Neural progenitor cell (in vitro differentiated cells): ENCODE measurements at regions not wholly inside any gene's neighbourhood (a gene's known extent, or its start where the extent isn't known, plus 50 kb on each side); places are given as distances from the start of the nearest gene placed in this dataset.

Experiments used
- DNase-seq: peaks from one replicate; pipeline ENCODE4 v3.0.0-alpha.2; 2016; ENCODE audit warnings: low spot score
- H2AFZ ChIP-seq: fragments of 200-600 bp; sonication (generic); replicated peaks from 2 replicates; pipeline ENCODE4 v1.6.1; 2016; ENCODE audit warnings: antibody characterized with exemption
- H3F3A ChIP-seq: fragments of 200-600 bp; sonication (generic); 2 replicates; pipeline ENCODE4 v1.6.1; 2016; ENCODE audit warnings: antibody characterized with exemption, low read depth
- H3K27ac ChIP-seq: fragments of 200-600 bp; sonication (generic); 2 replicates; pipeline ENCODE4 v1.5.1; 2016; ENCODE audit warnings: mild to moderate bottlenecking
- H3K27me3 ChIP-seq: fragments of 200-600 bp; sonication (generic); 2 replicates; pipeline ENCODE4 v1.6.1; 2016; ENCODE audit warnings: mild to moderate bottlenecking, moderate library complexity
- H3K36me3 ChIP-seq: fragments of 200-600 bp; sonication (generic); 2 replicates; pipeline ENCODE4 v1.5.1; 2016
- H3K4me1 ChIP-seq: fragments of 200-600 bp; sonication (generic); 2 replicates; pipeline ENCODE4 v1.6.1; 2016; ENCODE audit warnings: mixed run types
- H3K4me2 ChIP-seq: fragments of 200-600 bp; sonication (generic); 2 replicates; pipeline ENCODE4 v1.6.1; 2016
- H3K4me3 ChIP-seq: fragments of 200-600 bp; sonication (generic); 2 replicates; pipeline ENCODE4 v1.5.1; 2016
- H3K79me2 ChIP-seq: fragments of 200-600 bp; sonication (generic); 2 replicates; pipeline ENCODE4 v1.6.1; 2016; ENCODE audit warnings: low read depth
- H3K9ac ChIP-seq: fragments of 200-600 bp; sonication (generic); 2 replicates; pipeline ENCODE4 v1.6.1; 2016
- H3K9me3 ChIP-seq: fragments of 200-600 bp; sonication (generic); 2 replicates; pipeline ENCODE4 v1.5.1; 2016; ENCODE audit warnings: low read depth
- H4K20me1 ChIP-seq: fragments of 200-600 bp; sonication (generic); 2 replicates; pipeline ENCODE4 v1.6.1; 2016; ENCODE audit warnings: low read depth
- H3K27ac Mint-ChIP-seq: 3 replicates; pipeline ENCODE4 v1.8.0; 2021; ENCODE audit warnings: mixed read lengths
- H3K27me3 Mint-ChIP-seq: 2 replicates; pipeline ENCODE4 v1.8.0; 2022; ENCODE audit warnings: low read depth, mild to moderate bottlenecking, inconsistent platforms, moderate library complexity, mixed read lengths; ENCODE audit not compliant: insufficient read depth
- H3K36me3 Mint-ChIP-seq: 3 replicates; pipeline ENCODE4 v1.8.0; 2021; ENCODE audit warnings: mixed read lengths
- H3K4me1 Mint-ChIP-seq: 3 replicates; pipeline ENCODE4 v1.8.0; 2021; ENCODE audit warnings: mixed read lengths
- H3K4me3 Mint-ChIP-seq: 3 replicates; pipeline ENCODE4 v1.8.0; 2021; ENCODE audit warnings: mild to moderate bottlenecking, moderate library complexity, mixed read lengths
- H3K9me3 Mint-ChIP-seq: 3 replicates; pipeline ENCODE4 v1.8.0; 2020; ENCODE audit warnings: mixed read lengths
- EZH2 ChIP-seq: fragments of 200-600 bp; sonication (generic); IDR thresholded peaks from 2 replicates; pipeline ENCODE4 v1.6.1; 2017; ENCODE audit warnings: antibody characterized with exemption, mild to moderate bottlenecking, moderate library complexity
- EZH2phosphoT487 ChIP-seq: fragments of 200-600 bp; sonication (generic); IDR thresholded peaks from 2 replicates; pipeline ENCODE4 v1.6.1; 2017; ENCODE audit warnings: antibody characterized with exemption
- TF ChIP-seq, protein P1 (sequence below): fragments of 200-600 bp; sonication (generic); IDR thresholded peaks from 2 replicates; pipeline ENCODE4 v1.5.1; 2017; ENCODE audit warnings: antibody characterized with exemption, mild to moderate bottlenecking

DNA sequence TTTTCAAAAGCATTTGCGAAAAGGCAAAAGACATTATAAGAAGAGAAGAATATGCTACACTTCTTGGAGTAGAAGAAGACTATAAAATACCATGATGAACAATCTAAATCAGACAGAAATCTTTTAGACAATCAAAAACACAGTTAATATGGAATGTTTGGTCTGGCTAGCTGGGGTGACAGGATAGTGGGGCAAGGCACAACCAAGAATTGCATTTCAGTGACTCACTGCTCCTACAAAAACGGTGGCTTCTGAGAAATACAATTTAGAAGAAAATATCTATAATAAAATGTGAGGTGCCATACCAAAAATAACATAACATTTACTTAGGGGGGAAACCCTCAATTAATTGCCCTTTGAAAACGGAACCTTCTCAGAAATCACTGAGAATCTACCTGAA lies 363.4 kb downstream of the NPR3 start:
- H4K20me1 ChIP-seq = no peaks in the 10 kb centered on the region
- no peak overlapping the region for H3K4me2 ChIP-seq
- DNase-seq = no peak
- no peaks in the 10 kb centered on the region for H3F3A ChIP-seq
- no peaks in the 10 kb centered on the region for H3K79me2 ChIP-seq
- no peaks in the 10 kb centered on the region for H3K27me3 ChIP-seq
- no peak overlapping the region for H3K4me3 ChIP-seq
- no peaks in the 10 kb centered on the region for H3K9me3 ChIP-seq
- no peaks in the 10 kb centered on the region for H3K4me1 Mint-ChIP-seq
- no peak overlapping the region for H3K27ac Mint-ChIP-seq
- no peak overlapping the region for H2AFZ ChIP-seq
- H3K9me3 Mint-ChIP-seq = no peaks in the 10 kb centered on the region
- peaks cover 3% of the 10 kb centered on the region for H3K36me3 ChIP-seq
- no peak for TF ChIP-seq EZH2phosphoT487
- TF ChIP-seq EZH2 = no peak
- TF ChIP-seq, protein P1, sequence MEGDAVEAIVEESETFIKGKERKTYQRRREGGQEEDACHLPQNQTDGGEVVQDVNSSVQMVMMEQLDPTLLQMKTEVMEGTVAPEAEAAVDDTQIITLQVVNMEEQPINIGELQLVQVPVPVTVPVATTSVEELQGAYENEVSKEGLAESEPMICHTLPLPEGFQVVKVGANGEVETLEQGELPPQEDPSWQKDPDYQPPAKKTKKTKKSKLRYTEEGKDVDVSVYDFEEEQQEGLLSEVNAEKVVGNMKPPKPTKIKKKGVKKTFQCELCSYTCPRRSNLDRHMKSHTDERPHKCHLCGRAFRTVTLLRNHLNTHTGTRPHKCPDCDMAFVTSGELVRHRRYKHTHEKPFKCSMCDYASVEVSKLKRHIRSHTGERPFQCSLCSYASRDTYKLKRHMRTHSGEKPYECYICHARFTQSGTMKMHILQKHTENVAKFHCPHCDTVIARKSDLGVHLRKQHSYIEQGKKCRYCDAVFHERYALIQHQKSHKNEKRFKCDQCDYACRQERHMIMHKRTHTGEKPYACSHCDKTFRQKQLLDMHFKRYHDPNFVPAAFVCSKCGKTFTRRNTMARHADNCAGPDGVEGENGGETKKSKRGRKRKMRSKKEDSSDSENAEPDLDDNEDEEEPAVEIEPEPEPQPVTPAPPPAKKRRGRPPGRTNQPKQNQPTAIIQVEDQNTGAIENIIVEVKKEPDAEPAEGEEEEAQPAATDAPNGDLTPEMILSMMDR = no peak
- H3K27me3 Mint-ChIP-seq = no peaks in the 10 kb centered on the region
- H3K27ac ChIP-seq = no peak overlapping the region
- H3K4me3 Mint-ChIP-seq = no peak overlapping the region
- H3K4me1 ChIP-seq = no peaks in the 10 kb centered on the region
- H3K9ac ChIP-seq = no peak overlapping the region
- H3K36me3 Mint-ChIP-seq = no peaks in the 10 kb centered on the region

DNA sequence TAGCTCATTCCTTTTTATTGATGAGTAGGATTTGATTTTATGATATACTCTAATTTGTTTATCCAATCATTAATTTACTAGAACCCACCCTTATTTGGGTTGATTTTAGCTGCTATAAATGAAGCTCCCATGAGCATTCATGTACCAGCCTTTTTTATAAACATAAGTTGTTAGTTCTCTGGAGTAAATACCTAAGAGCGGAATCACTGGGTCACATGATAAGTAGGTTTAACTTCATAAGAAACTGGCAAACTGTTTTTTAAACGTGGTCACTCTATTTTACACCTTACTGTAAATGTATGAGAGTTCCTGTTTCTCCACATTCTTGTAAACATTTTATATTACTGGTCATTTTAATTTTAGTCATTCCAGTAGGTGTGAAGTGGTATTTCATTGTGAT lies 364.6 kb downstream of the NPR3 start:
- Mint-ChIP-seq H3K9me3 (no peaks in the 10 kb centered on the region), H3K27ac (no peak overlapping the region), H3K27me3 (no peaks in the 10 kb centered on the region), H3K36me3 (no peaks in the 10 kb centered on the region), H3K4me3 (no peak overlapping the region), H3K4me1 (no peaks in the 10 kb centered on the region)
- Histone ChIP-seq H3K27ac (no peak overlapping the region), H3K79me2 (no peaks in the 10 kb centered on the region), H3K9ac (no peak overlapping the region), H2AFZ (no peak overlapping the region), H3K4me2 (no peak overlapping the region), H3K4me1 (no peaks in the 10 kb centered on the region), H3K4me3 (no peak overlapping the region), H3K27me3 (no peaks in the 10 kb centered on the region), H3F3A (no peaks in the 10 kb centered on the region), H3K9me3 (no peaks in the 10 kb centered on the region), H3K36me3 (peaks cover 3% of the 10 kb centered on the region), H4K20me1 (no peaks in the 10 kb centered on the region)
- no peak for DNase-seq
- no peak for TF ChIP-seq EZH2phosphoT487

DNA sequence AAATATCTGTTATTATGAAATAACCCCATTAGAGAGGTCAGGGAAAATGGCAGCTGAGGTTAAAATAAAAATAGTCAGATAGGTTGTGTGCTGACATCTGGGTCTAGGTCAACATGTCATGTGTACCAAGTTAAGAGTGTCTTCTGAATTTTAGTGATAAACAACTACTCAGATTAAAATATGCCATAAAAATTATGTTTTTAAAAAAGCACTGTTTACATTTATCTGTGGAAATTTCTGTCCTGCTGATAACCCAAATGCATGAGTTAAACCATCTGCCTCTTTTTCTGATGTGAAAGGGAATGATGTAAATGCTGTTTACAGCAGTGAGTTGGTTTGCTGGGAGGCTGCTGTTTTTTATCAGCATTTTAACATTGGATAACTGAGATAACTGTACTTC lies 361.2 kb upstream of the TARS1 start:
- H3K4me3 ChIP-seq = no peak overlapping the region
- H3K27me3 ChIP-seq = no peaks in the 10 kb centered on the region
- Mint-ChIP-seq H3K36me3 (no peaks in the 10 kb centered on the region), H3K9me3 (no peaks in the 10 kb centered on the region), H3K27ac (no peak overlapping the region), H3K4me1 (no peaks in the 10 kb centered on the region), H3K4me3 (no peak overlapping the region), H3K27me3 (no peaks in the 10 kb centered on the region)
- H2AFZ ChIP-seq = no peak overlapping the region
- no peak overlapping the region for H3K27ac ChIP-seq
- no peaks in the 10 kb centered on the region for H3F3A ChIP-seq
- H3K36me3 ChIP-seq = peaks cover 3% of the 10 kb centered on the region
- H4K20me1 ChIP-seq = no peaks in the 10 kb centered on the region
- no peaks in the 10 kb centered on the region for H3K9me3 ChIP-seq
- no peaks in the 10 kb centered on the region for H3K79me2 ChIP-seq
- DNase-seq = no peak
- no peak overlapping the region for H3K4me2 ChIP-seq
- H3K9ac ChIP-seq = no peak overlapping the region
- no peaks in the 10 kb centered on the region for H3K4me1 ChIP-seq
- TF ChIP-seq, protein P1 = no peak
- TF ChIP-seq EZH2 = no peak
- TF ChIP-seq EZH2phosphoT487 = no peak

DNA sequence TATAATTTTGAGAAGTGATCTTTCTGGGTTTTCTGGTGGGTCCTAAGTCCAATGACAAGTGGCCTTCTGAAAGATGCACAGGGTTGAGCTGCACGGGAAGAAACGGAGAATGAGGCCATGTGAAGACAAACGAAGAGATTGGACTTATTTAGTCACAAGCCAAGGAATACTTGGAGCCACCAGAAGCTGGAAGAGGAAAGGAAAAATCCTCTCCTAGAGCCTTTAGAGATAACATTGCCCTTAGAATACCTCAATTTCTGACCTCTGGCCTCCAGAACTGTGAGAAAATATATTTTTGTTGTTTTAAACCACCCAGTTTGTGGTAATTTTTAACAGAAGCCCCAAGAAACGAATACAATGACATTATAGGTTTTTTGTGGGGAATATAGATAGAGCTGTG lies 360.5 kb upstream of the TARS1 start:
- Histone ChIP-seq H3K36me3 (peaks cover 3% of the 10 kb centered on the region), H4K20me1 (no peaks in the 10 kb centered on the region), H3K79me2 (no peaks in the 10 kb centered on the region), H3K4me2 (no peak overlapping the region), H3K27me3 (no peaks in the 10 kb centered on the region), H3K27ac (no peak overlapping the region), H3F3A (no peaks in the 10 kb centered on the region), H3K9me3 (no peaks in the 10 kb centered on the region), H3K4me3 (no peak overlapping the region), H3K4me1 (no peaks in the 10 kb centered on the region), H3K9ac (no peak overlapping the region), H2AFZ (no peak overlapping the region)
- no peaks in the 10 kb centered on the region for H3K36me3 Mint-ChIP-seq
- H3K27me3 Mint-ChIP-seq = no peaks in the 10 kb centered on the region
- H3K27ac Mint-ChIP-seq = no peak overlapping the region
- H3K4me3 Mint-ChIP-seq = no peak overlapping the region
- H3K4me1 Mint-ChIP-seq = no peaks in the 10 kb centered on the region
- DNase-seq = no peak
- TF ChIP-seq EZH2 (no peak), EZH2phosphoT487 (no peak)
- TF ChIP-seq, protein P1 = no peak
- no peaks in the 10 kb centered on the region for H3K9me3 Mint-ChIP-seq
